H9 (cell line): ENCODE measurements at regions not wholly inside any gene's neighbourhood (a gene's known extent, or its start where the extent isn't known, plus 50 kb on each side); places are given as distances from the start of the nearest gene placed in this dataset.

Experiments used
- DNase-seq: peaks from one replicate; pipeline ENCODE4 v3.0.0-alpha.2; 2017
- H2AFZ ChIP-seq: one replicate; pipeline ENCODE4 v1.6.1; 2013; ENCODE audit warnings: mild to moderate bottlenecking, low read length, control low read depth, moderate library complexity
- H2AK5ac ChIP-seq: 2 replicates; pipeline ENCODE4 v1.6.1; 2013; ENCODE audit warnings: low read length, control low read depth, mixed read lengths; ENCODE audit not compliant: insufficient read length
- H2BK120ac ChIP-seq: one replicate; pipeline ENCODE4 v1.6.1; 2013; ENCODE audit warnings: low read depth, mild to moderate bottlenecking, low read length, control low read depth, inconsistent platforms; ENCODE audit not compliant: poor library complexity, severe bottlenecking
- H2BK12ac ChIP-seq: 2 replicates; pipeline ENCODE4 v1.6.1; 2013; ENCODE audit warnings: low read length, control low read depth, mixed read lengths, low read depth; ENCODE audit not compliant: insufficient read length
- H2BK15ac ChIP-seq: 2 replicates; pipeline ENCODE4 v1.6.1; 2013; ENCODE audit warnings: low read depth, low read length, control low read depth
- H2BK20ac ChIP-seq: one replicate; pipeline ENCODE4 v1.6.1; 2013; ENCODE audit warnings: low read depth, mild to moderate bottlenecking, low read length, control low read depth, inconsistent platforms; ENCODE audit not compliant: poor library complexity, severe bottlenecking
- H2BK5ac ChIP-seq: 2 replicates; pipeline ENCODE4 v1.6.1; 2013; ENCODE audit warnings: low read length, control low read depth, mixed read lengths; ENCODE audit not compliant: insufficient read length
- H3K14ac ChIP-seq: 2 replicates; pipeline ENCODE4 v1.6.1; 2013; ENCODE audit warnings: low read length, control low read depth; ENCODE audit not compliant: insufficient read depth
- H3K18ac ChIP-seq: 2 replicates; pipeline ENCODE4 v1.6.1; 2013; ENCODE audit warnings: low read depth, mild to moderate bottlenecking, mixed read lengths, low read length, control low read depth; ENCODE audit not compliant: insufficient read length
- H3K23ac ChIP-seq: 2 replicates; pipeline ENCODE4 v1.6.1; 2013; ENCODE audit warnings: low read length, control low read depth, mixed read lengths, low read depth; ENCODE audit not compliant: insufficient read length
- H3K23me2 ChIP-seq: 2 replicates; pipeline ENCODE4 v1.6.1; 2013; ENCODE audit warnings: low read depth, mild to moderate bottlenecking, mixed read lengths, low read length, control low read depth; ENCODE audit not compliant: insufficient read length, poor library complexity, severe bottlenecking
- H3K27ac ChIP-seq: 2 replicates; pipeline ENCODE4 v1.5.1; 2013; ENCODE audit warnings: low read length, control low read depth, mixed read lengths, low read depth; ENCODE audit not compliant: insufficient read length
- H3K27me3 ChIP-seq: 2 replicates; pipeline ENCODE4 v1.6.1; 2013; ENCODE audit warnings: low read length, control low read depth, inconsistent platforms; ENCODE audit not compliant: insufficient read depth
- H3K4ac ChIP-seq: 2 replicates; pipeline ENCODE4 v1.6.1; 2013; ENCODE audit warnings: low read depth, mild to moderate bottlenecking, control low read depth, inconsistent platforms, low read length, moderate library complexity
- H3K4me1 ChIP-seq: 2 replicates; pipeline ENCODE4 v1.6.1; 2013; ENCODE audit warnings: low read length, control low read depth, inconsistent platforms; ENCODE audit not compliant: insufficient read depth
- H3K4me2 ChIP-seq: 2 replicates; pipeline ENCODE4 v1.6.1; 2013; ENCODE audit warnings: low read length, control low read depth, mixed read lengths; ENCODE audit not compliant: insufficient read length, insufficient read depth
- H3K56ac ChIP-seq: 2 replicates; pipeline ENCODE4 v1.6.1; 2013; ENCODE audit warnings: low read depth, mild to moderate bottlenecking, mixed read lengths, low read length, control low read depth; ENCODE audit not compliant: insufficient read length
- H3K79me1 ChIP-seq: 2 replicates; pipeline ENCODE4 v1.6.1; 2013; ENCODE audit warnings: low read depth, mild to moderate bottlenecking, moderate library complexity, low read length, control low read depth, inconsistent platforms; ENCODE audit not compliant: insufficient read depth, poor library complexity, severe bottlenecking
- H3K79me2 ChIP-seq: 2 replicates; pipeline ENCODE4 v1.6.1; 2013; ENCODE audit warnings: low read length, control low read depth, inconsistent platforms; ENCODE audit not compliant: insufficient read depth
- H3K9ac ChIP-seq: 2 replicates; pipeline ENCODE4 v1.6.1; 2013; ENCODE audit warnings: low read length, control low read depth, mixed read lengths; ENCODE audit not compliant: insufficient read length; ENCODE audit errors: extremely low read depth
- H3K9me3 ChIP-seq: one replicate; pipeline ENCODE4 v1.6.1; 2013; ENCODE audit warnings: low read depth, low read length, inconsistent platforms; ENCODE audit not compliant: control insufficient read depth
- H3T11ph ChIP-seq: one replicate; pipeline ENCODE4 v1.6.1; 2013; ENCODE audit warnings: mild to moderate bottlenecking, low read length, control low read depth, inconsistent platforms
- H4K20me1 ChIP-seq: one replicate; pipeline ENCODE4 v1.6.1; 2013; ENCODE audit not compliant: control insufficient read depth, insufficient read length, insufficient read depth
- H4K5ac ChIP-seq: 2 replicates; pipeline ENCODE4 v1.6.1; 2013; ENCODE audit warnings: low read depth, mild to moderate bottlenecking, mixed read lengths, low read length, control low read depth; ENCODE audit not compliant: insufficient read length
- H4K8ac ChIP-seq: replicated peaks from 2 replicates; pipeline ENCODE4 v1.6.1; 2013; ENCODE audit warnings: low read length, control low read depth, mixed read lengths, low read depth; ENCODE audit not compliant: insufficient read length
- H4K91ac ChIP-seq: 2 replicates; pipeline ENCODE4 v1.6.1; 2013; ENCODE audit warnings: low read depth, mild to moderate bottlenecking, moderate library complexity, mixed read lengths, low read length, control low read depth; ENCODE audit not compliant: insufficient read length
- H3K27ac Mint-ChIP-seq, 3 experiments: 2 replicates in 2 of 3; 3 replicates in 1 of 3; pipeline ENCODE4 v1.8.0; 2020 to 2021; ENCODE audit warnings: mixed read lengths in 3 of 3, mild to moderate bottlenecking in 1 of 3, moderate library complexity in 1 of 3
- H3K27me3 Mint-ChIP-seq: 2 replicates; pipeline ENCODE4 v1.8.0; 2021; ENCODE audit warnings: low read depth, mild to moderate bottlenecking, moderate library complexity, mixed read lengths
- H3K36me3 Mint-ChIP-seq, 3 experiments: 2 replicates in 2 of 3; 3 replicates in 1 of 3; pipeline ENCODE4 v1.8.0; 2020 to 2021; ENCODE audit warnings: low read depth in 3 of 3, mixed read lengths in 3 of 3; ENCODE audit not compliant: insufficient read depth in 1 of 3
- H3K4me1 Mint-ChIP-seq, 2 experiments: 2 replicates each; pipeline ENCODE4 v1.8.0; 2020; ENCODE audit warnings: mixed read lengths in 2 of 2
- H3K4me3 Mint-ChIP-seq, 2 experiments: 2 replicates in 1 of 2; 3 replicates in 1 of 2; pipeline ENCODE4 v1.8.0; 2020 to 2021; ENCODE audit warnings: mild to moderate bottlenecking in 2 of 2, mixed read lengths in 2 of 2, moderate library complexity in 1 of 2
- H3K9me3 Mint-ChIP-seq, 2 experiments: 2 replicates in 1 of 2; 3 replicates in 1 of 2; pipeline ENCODE4 v1.8.0; 2020; ENCODE audit warnings: mild to moderate bottlenecking in 2 of 2, mixed read lengths in 2 of 2, moderate library complexity in 1 of 2
- CTCF ChIP-seq: fragments of 200-600 bp; sonication (generic); conservative IDR thresholded peaks from 3 replicates; pipeline ENCODE4 v1.8.0; 2021; ENCODE audit warnings: antibody characterized with exemption, mild to moderate bottlenecking
- WGBS: extraction: QIAGEN DNeasy Blood & Tissue Kit; methylation state at CpG from one replicate; pipeline ENCODE4 v1.1.7; 2013; ENCODE audit warnings: missing lambda C conversion rate, low lambda C conversion rate, mixed read lengths; ENCODE audit not compliant: insufficient read length; ENCODE audit errors: extremely low coverage; 5-methylcytosine and 5-hydroxymethylcytosine counted together

GRCh38 chr16:65763640-65764305, 602.7 kb upstream of the CDH5 start:
- no peak for DNase-seq

More at GRCh38 chr16:65763640-65764305, 602.7 kb upstream of the CDH5 start:
- Histone ChIP-seq H3K56ac (no peak overlapping the region), H2BK20ac (no peak overlapping the region), H3K27me3 (no peaks in the 10 kb centered on the region), H3K79me1 (no peaks in the 10 kb centered on the region), H2BK12ac (no peak overlapping the region), H4K91ac (no peak overlapping the region), H3K18ac (no peak overlapping the region), H3K79me2 (no peaks in the 10 kb centered on the region), H3K27ac (no peak overlapping the region), H3K4ac (no peak overlapping the region), H2BK5ac (no peak overlapping the region), H3K9me3 (peaks cover under 1% of the 10 kb centered on the region), H4K5ac (no peak overlapping the region), H2BK15ac (no peak overlapping the region), H2BK120ac (no peak overlapping the region), H3K23ac (no peak overlapping the region), H3K14ac (no peak overlapping the region), H2AFZ (no peak overlapping the region), H3T11ph (no peak overlapping the region), H3K23me2 (no peaks in the 10 kb centered on the region), H3K9ac (no peak overlapping the region), H3K4me2 (no peak overlapping the region), H4K8ac (no peak overlapping the region), H4K20me1 (no peaks in the 10 kb centered on the region), H3K4me1 (peaks cover 4% of the 10 kb centered on the region; the same call in 1 of the 2 replicates), H2AK5ac (no peak overlapping the region)
- Mint-ChIP-seq H3K9me3 (peaks cover 0 to 3% of the 10 kb centered on the region in 2 experiments; a peak in 1 of 5 replicates), H3K27me3 (no peaks in the 10 kb centered on the region), H3K27ac (no peak overlapping the region), H3K36me3 (peaks cover 0 to 2% (median 1%) of the 10 kb centered on the region in 3 experiments; a peak in 4 of 7 replicates), H3K4me3 (no peak overlapping the region), H3K4me1 (peaks cover 34 to 35% of the 10 kb centered on the region in 2 experiments)
- TF ChIP-seq CTCF, result no peak
- no CpG with 5 or more reads among the region's 7 CpGs for WGBS
